ENCODE measurements at regions not wholly inside any gene's neighbourhood (a gene's known extent, or its start where the extent isn't known, plus 50 kb on each side); places are given as distances from the start of the nearest gene placed in this dataset.

- TF ChIP-seq SIN3A (conservative IDR thresholded peaks at IDR 0.05 in 1 of 2, IDR thresholded peaks at IDR 0.05 in 1 of 2; ENCODE audit: low read depth in 1 of 2, low read length in 2 of 2), result no peak
- TF ChIP-seq ASH2L (IDR thresholded peaks at IDR 0.05; ENCODE audit: low read length), result no peak
- no peak for TF ChIP-seq PHF8 (conservative IDR thresholded peaks at IDR 0.05; ENCODE audit: low read depth, low read length)
These were observed 97.3 kb upstream of the CARMIL1 start (continued) for GRCh38 chr6:25181923-25182322.

Measured in H1 (cell line).